Right renal pelvis (tissue), 4 donors: ENCODE measurements at regions not wholly inside any gene's neighbourhood (a gene's known extent, or its start where the extent isn't known, plus 50 kb on each side); places are given as distances from the start of the nearest gene placed in this dataset.
"Not testable (repeated sequence)": the region's sequence is repeated elsewhere in the genome, so short reads cannot be mapped to it uniquely, and the experiment has no call there.

ENCODE experiments used
- DNase-seq, 4 donors: peaks; one replicate each; pipeline ENCODE4 v3.0.0-alpha.2; 2013; ENCODE audit warnings: low read depth in 4 of 4, low spot score in 3 of 4, missing footprints in 1 of 4

DNA sequence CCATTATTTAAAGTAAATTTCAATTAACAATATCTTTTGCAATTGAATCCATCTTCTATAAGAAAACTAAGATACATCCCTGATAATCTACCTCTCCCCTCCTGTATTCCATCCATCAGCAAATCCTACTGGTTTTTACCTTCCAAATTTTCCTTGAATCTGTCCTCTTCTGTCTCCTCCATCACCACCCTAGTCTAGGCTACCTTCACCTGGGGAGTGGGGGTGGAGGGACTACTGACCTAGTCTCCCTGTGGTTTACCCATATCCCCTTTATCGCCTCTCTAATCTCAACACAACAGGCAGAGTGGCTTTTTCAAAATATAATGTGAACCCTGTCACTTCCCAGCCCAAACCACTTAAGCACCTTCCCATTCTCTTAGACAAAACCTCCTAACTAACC, 327.8 kb downstream of the FAM72C start:
- not testable (repeated sequence) for DNase-seq

- no peak for DNase-seq
Measured at GRCh38 chr1:143643148-143643885, 328.5 kb downstream of the FAM72C start.

DNA sequence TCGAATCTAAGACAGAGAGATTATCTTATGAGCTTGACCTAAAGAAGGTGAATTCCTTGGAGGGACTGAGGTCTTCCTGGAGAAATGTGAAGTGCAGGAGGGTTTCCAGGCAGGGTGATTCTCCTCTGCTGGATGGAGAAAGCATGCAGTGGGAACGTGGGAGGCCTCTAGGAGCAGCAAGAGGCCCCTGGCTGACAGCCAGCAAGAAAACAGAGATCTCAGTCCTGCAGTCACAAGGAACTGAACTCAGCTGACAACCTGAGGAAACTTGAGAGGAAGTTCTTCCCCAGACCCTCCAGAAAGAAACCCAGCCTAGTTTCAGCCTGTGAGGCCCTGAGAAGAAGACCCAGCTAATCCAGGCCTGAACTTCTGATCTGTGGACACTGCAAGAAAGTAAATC, 345.9 kb downstream of the FAM72C start:
- no peak for DNase-seq

DNA sequence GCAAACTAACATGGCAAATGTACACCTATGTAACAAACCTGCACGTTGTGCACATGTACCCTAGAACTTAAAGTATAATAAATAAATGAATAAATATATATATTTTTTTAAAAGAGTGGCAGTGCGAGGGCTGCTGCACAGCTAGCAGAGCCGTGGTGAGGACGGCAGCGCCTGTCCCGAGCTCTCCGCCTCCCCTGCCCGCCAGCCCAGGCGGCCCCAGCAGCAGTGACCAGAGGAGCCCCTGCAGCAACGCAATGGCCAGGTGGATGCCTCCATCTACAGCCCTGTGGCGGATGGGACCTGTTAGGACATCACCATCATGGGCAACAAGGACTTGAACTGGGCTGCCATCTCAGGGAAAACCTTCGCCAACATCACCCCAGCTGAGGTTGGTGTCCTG, 351.9 kb downstream of the FAM72C start:
- no peak for DNase-seq

- no peak for DNase-seq
Measured at GRCh38 chr1:143611159-143611558, 360.6 kb downstream of the FAM72C start.

DNA sequence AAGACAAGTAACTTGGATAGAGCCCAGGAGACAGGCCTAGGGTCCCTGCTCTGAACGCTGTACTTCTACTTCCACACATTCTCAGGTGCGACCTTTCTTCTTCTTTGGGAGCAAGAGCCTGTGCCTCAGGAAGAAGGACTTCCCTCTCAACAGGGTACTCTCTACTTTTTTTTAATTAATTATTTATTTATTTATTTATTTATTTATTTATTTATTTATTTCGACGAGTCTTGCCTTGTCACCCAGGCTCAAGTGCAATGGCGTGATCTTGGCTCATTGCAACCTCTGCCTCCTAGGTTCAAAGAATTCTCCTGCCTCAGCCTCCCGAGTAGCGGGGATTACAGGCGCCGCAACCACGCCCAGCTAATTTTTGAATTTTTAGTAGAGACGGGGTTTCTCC, 361.6 kb downstream of the FAM72C start:
- DNase-seq: no peak

GRCh38 chr1:143604887-143605286, 366.9 kb downstream of the FAM72C start:
- no peak for DNase-seq

DNA sequence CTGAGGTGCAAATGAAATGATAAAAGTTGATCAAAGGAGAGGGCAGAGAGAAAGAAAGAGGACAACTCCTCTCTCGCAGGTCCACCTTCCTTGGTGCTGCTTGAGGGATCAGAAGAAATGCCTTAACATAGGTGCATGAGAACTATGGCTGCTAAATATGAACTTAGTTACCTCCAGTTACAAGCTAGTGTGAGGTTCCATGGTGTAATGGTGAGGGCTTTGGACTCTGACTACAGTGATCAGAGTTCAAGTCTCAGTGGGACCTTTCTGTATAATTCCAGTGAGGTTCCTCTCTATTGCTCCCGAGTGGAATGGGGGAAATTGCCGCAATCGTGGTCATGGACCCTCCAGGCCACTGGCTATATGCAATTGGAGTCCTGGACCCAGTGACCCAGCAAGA, 387.3 kb downstream of the FAM72C start:
- DNase-seq: no peak

DNA sequence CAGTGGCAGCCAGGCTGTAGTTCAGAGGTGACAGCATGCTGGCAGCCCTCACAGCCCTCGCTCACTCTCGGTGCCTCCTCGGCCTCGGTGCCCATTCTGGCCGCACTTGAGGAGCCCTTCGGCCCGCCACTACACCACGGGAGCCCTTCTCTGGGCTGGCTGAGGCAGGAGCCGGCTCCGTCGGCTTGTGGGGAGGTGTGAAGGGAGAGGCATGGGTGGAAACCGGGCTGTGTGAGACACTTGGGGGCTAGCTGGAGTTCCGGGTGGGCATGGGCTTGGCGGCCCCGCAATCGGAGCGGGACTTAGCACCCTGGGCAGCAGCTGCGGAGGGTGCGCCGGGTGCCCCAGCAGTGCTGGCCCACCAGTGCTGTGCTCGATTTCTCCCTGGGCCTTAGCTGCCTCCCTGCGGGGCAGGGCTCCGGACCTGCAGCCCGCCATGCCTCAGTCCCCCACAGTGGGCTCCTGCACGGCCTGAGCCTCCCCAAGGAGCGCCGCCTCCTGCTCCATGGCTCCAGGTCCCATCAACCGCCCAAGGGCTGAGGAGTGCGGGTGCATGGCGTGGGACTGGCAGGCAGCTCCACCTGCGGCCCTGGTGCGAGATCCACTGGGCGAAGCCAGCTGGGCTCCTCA, 396.8 kb downstream of the FAM72C start:
- DNase-seq: no peak

- not testable (repeated sequence) for DNase-seq
Measured at GRCh38 chr1:143572661-143573060, 399.1 kb downstream of the FAM72C start.

DNA sequence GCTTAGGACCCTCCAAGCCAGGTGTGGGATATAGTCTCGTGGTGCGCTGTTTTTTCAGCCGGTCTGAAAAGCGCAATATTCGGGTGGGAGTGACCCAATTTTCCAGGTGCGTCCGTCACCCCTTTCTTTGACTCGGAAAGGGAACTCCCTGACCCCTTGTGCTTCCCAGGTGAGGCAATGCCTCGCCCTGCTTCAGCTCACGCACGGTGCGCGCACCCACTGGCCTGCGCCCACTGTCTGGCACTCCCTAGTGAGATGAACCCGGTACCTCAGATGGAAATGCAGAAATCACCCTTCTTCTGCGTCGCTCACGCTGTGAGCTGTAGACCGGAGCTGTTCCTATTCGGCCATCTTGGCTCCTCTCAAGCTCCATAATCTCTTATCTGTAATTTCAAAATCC, 408.0 kb downstream of the FAM72C start:
- DNase-seq: not testable (repeated sequence)

DNA sequence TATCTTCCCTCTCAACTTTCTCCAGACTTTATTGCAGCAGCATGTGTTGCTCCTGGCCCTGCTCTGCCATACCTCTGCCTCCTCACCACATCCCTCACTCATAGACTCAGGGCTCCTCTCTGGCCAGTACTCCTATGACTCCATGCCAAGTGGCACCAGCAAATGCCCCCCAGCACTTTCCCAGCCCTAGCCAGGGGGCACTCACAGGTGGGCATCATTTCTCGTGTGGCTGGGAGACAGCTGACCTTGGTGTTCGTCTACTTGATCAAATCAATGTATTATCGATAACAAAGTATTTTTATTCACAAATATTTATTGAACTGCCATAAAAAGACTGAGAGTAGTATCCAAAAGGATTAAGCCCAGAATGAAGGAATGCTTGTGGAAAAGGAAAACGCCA, 418.2 kb downstream of the FAM72C start:
- DNase-seq: no peak

DNA sequence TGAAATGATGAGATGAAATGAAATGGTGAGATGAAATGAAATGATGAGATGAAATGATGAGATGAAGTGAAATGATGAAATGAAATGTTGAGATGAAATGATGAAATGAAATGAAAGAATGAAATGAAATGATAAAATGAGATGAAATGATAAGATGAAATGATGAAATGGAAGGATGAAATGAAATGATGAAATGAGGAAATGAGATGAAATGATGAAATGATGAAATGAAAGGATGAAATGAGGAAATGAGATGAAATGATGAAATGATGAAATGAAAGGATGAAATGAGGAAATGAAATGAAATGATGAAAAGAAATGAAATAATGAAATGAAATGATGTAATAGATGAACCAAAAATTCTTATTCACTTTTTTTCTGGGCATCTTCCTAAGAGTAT, 467.1 kb downstream of the FAM72C start:
- DNase-seq: not testable (repeated sequence)

GRCh38 chr1:143504080-143504479, 467.7 kb downstream of the FAM72C start:
- DNase-seq: not testable (repeated sequence)

GRCh38 chr1:143503048-143503447, 468.7 kb downstream of the FAM72C start:
- not testable (repeated sequence) for DNase-seq

DNA sequence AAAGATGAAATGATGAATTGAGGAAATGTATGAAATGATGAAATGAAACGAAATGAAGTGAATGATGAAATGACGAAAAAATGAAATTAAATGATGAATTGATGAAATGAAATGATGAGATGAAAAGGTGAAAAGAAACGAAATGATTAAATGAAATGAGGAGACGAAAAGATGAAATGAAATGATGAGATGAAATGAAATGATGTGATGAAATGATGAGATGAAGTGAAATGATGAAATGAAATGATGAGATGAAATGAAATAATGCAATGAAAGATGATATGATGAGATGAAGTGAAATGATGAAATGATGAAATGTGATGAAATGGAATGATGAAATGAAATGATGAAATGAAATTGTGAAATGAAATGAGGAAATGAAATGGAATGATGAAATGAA, 469.7 kb downstream of the FAM72C start:
- DNase-seq: not testable (repeated sequence)

DNA sequence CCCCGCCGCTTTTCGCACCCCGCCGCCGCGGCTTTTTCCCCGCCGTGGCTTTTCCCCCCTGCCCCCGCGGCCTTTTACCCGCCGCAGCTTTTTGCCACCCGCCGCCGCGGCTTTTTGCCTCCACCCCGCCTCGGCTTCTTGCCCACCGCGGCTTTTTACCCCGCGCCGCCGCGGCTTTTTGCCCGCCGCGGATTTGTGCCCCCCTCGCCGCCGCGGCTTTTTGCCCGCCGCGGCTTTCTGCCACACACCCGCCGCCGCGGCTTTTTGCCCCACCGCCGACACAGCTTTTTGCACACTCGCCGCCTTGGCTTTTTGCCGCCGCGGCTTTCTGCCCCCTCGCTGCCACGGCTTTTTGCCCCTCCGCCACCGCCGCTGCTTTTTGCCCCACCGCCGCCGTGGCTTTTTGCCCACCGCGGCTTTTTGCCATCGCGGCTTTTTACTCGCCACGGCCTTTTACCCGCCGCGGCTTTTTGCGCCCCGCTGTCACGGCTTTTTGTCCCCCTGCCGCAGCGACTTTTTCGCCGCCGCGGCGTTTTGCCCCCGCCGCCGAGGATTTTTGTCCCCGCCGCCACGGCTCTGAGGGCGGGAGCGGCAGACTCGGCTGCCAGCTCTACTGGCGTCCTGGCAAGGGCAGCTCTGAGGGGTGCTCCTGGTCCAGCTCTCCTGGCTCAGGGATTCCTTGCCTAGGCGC, 473.6 kb downstream of the FAM72C start:
- DNase-seq: not testable (repeated sequence)

DNA sequence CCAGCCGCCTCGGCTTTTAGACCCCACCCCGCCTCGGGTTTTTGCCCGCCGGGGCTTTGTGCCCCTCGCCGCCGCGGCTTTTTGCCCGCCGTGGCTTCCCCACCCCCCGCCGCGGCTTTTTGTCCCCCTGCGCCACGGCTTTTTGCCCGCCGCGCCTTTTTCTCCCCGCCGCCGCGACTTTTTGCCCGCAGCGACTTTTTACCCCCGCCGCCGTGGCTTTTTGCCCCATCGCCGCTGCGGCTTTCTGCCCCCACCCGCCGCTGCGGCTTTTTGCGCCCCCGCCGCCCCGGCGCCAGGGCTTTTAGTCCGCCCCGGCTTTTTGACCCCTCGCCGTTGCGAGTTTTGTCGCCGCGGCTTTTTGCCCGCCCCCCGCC, 474.4 kb downstream of the FAM72C start:
- no peak for DNase-seq

DNA sequence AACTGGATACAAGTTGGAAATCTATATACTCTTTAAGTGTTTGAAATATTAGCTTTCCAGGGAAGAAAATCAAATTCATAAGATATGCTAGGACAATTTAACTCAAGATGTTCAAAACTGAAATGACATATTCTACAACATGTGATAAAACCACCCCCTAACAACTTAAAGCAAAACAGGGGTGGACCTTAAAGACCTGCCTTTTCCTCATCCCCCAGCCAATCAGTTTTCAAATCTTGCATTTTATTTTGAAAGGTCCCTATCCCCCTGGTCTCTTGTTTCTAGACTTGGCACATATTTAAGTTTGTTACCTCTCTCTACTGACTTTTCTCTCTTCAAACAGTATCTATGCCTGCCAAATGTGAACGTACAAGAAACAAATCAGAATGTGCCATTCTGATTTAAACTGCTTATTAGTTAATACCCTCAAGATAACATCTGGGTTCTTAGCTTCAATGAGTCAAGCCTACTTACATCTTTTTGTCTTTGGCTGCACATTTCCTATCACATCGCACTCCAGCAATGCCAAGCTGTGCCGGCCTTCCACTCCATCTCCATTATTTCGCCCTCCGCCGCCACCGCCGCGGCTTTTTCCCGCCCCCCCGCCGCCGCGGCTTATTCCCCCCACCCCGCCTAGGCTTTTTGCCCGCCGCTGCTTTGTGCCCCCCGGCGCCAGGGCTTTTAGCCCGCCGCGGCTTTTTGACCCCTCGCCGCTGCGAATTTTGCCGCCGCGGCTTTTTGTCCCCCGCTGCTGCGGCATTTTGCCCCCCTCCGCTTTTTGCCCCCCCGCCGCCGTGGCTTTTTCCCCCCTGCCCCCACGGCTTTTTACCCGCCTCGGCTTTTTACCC, 475.0 kb downstream of the FAM72C start:
- DNase-seq: not testable (repeated sequence)
